HEK293 (cell line): ENCODE measurements at regions not wholly inside any gene's neighbourhood (a gene's known extent, or its start where the extent isn't known, plus 50 kb on each side); places are given as distances from the start of the nearest gene placed in this dataset.

Experiments
- BCL11A ChIP-seq: fragments of 450-650 bp; formaldehyde crosslinking; IDR thresholded peaks from 2 replicates; pipeline ENCODE4 v1.5.1; 2016; ENCODE audit warnings: low read depth, missing biosample characterization, missing genetic modification characterization
- CTCF ChIP-seq: fragments of 450-650 bp; formaldehyde crosslinking; IDR thresholded peaks from 2 replicates; pipeline ENCODE4 v1.5.1; 2016; ENCODE audit warnings: missing biosample characterization, missing genetic modification characterization
- YY1 ChIP-seq: fragments of 450-650 bp; formaldehyde crosslinking; IDR thresholded peaks from 2 replicates; pipeline ENCODE4 v1.5.1; 2018; ENCODE audit warnings: missing biosample characterization, missing genetic modification characterization
- ZBTB21 ChIP-seq: fragments of 450-650 bp; formaldehyde crosslinking; IDR thresholded peaks from 2 replicates; pipeline ENCODE4 v1.5.1; 2017; ENCODE audit warnings: missing biosample characterization, missing genetic modification characterization
- ZFP41 ChIP-seq: fragments of 450-650 bp; formaldehyde crosslinking; IDR thresholded peaks from 2 replicates; pipeline ENCODE4 v1.5.1; 2016; ENCODE audit warnings: missing biosample characterization, missing genetic modification characterization, borderline replicate concordance
- ZNF10 ChIP-seq: fragments of 450-650 bp; formaldehyde crosslinking; IDR thresholded peaks from 2 replicates; pipeline ENCODE4 v1.5.1; 2017; ENCODE audit warnings: missing biosample characterization, missing genetic modification characterization
- ZNF140 ChIP-seq: fragments of 450-650 bp; formaldehyde crosslinking; IDR thresholded peaks from 2 replicates; pipeline ENCODE4 v1.5.1; 2016; ENCODE audit warnings: missing biosample characterization, missing genetic modification characterization
- ZNF24 ChIP-seq: fragments of 450-650 bp; formaldehyde crosslinking; IDR thresholded peaks from 2 replicates; pipeline ENCODE4 v1.5.1; 2016; ENCODE audit warnings: missing biosample characterization, missing genetic modification characterization
- ZNF473 ChIP-seq: fragments of 450-650 bp; formaldehyde crosslinking; IDR thresholded peaks from 2 replicates; pipeline ENCODE4 v1.5.1; 2017; ENCODE audit warnings: missing biosample characterization, missing genetic modification characterization
- ZNF600 ChIP-seq: fragments of 450-650 bp; formaldehyde crosslinking; IDR thresholded peaks from 2 replicates; pipeline ENCODE4 v1.5.1; 2016; ENCODE audit warnings: missing biosample characterization, missing genetic modification characterization
- ZNF629 ChIP-seq: fragments of 450-650 bp; formaldehyde crosslinking; IDR thresholded peaks from 2 replicates; pipeline ENCODE4 v1.5.1; 2017; ENCODE audit warnings: missing biosample characterization, missing genetic modification characterization
- ZNF639 ChIP-seq: fragments of 450-650 bp; formaldehyde crosslinking; IDR thresholded peaks from 2 replicates; pipeline ENCODE4 v1.5.1; 2016; ENCODE audit warnings: missing biosample characterization, missing genetic modification characterization
- TF ChIP-seq, protein P1 (sequence below): fragments of 450-650 bp; formaldehyde crosslinking; IDR thresholded peaks from 2 replicates; pipeline ENCODE4 v1.5.1; 2017; ENCODE audit warnings: missing biosample characterization, missing genetic modification characterization
- TF ChIP-seq, protein P2 (sequence below): fragments of 450-650 bp; formaldehyde crosslinking; IDR thresholded peaks from 2 replicates; pipeline ENCODE4 v1.5.1; 2016; ENCODE audit warnings: missing biosample characterization, missing genetic modification characterization

DNA sequence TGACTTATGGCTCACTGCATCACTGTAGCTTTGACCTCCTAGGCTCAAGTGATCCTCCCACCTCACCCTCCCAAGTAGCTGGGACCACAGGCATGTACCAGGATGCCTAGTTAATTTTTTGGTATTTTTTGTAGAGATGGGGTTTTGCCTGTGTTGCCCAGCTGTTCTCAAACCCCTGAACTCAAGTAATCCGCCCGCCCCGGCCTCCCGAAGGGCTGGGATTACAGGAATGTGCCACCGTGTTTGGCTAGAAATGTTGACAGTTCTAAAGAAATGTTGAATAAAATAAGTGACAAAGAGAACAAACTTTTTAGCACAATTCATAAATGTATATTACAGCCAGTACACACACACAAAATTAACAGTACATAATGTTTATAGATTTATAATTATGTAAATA, 1586.1 kb downstream of the NCAM2 start:
- TF ChIP-seq BCL11A (tag by site-specific recombination) (no peak), ZNF24 (tag by site-specific recombination) (no peak), CTCF (tag by site-specific recombination) (no peak), ZNF600 (tag by site-specific recombination) (no peak), ZNF10 (tag by site-specific recombination) (no peak), ZNF629 (tag by site-specific recombination) (no peak), ZNF639 (tag by site-specific recombination) (no peak), ZBTB21 (tag by site-specific recombination) (no peak), ZFP41 (tag by site-specific recombination) (no peak), YY1 (tag by site-specific recombination) (no peak), ZNF473 (tag by site-specific recombination) (no peak), ZNF140 (tag by site-specific recombination) (no peak)
- TF ChIP-seq, protein P1, sequence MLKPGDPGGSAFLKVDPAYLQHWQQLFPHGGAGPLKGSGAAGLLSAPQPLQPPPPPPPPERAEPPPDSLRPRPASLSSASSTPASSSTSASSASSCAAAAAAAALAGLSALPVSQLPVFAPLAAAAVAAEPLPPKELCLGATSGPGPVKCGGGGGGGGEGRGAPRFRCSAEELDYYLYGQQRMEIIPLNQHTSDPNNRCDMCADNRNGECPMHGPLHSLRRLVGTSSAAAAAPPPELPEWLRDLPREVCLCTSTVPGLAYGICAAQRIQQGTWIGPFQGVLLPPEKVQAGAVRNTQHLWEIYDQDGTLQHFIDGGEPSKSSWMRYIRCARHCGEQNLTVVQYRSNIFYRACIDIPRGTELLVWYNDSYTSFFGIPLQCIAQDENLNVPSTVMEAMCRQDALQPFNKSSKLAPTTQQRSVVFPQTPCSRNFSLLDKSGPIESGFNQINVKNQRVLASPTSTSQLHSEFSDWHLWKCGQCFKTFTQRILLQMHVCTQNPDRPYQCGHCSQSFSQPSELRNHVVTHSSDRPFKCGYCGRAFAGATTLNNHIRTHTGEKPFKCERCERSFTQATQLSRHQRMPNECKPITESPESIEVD (tag by site-specific recombination), result no peak
- TF ChIP-seq, protein P2, sequence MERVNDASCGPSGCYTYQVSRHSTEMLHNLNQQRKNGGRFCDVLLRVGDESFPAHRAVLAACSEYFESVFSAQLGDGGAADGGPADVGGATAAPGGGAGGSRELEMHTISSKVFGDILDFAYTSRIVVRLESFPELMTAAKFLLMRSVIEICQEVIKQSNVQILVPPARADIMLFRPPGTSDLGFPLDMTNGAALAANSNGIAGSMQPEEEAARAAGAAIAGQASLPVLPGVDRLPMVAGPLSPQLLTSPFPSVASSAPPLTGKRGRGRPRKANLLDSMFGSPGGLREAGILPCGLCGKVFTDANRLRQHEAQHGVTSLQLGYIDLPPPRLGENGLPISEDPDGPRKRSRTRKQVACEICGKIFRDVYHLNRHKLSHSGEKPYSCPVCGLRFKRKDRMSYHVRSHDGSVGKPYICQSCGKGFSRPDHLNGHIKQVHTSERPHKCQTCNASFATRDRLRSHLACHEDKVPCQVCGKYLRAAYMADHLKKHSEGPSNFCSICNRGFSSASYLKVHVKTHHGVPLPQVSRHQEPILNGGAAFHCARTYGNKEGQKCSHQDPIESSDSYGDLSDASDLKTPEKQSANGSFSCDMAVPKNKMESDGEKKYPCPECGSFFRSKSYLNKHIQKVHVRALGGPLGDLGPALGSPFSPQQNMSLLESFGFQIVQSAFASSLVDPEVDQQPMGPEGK (tag by site-specific recombination), result no peak
